ENCODE measurements at regions not wholly inside any gene's neighbourhood (a gene's known extent, or its start where the extent isn't known, plus 50 kb on each side); places are given as distances from the start of the nearest gene placed in this dataset.

DNA sequence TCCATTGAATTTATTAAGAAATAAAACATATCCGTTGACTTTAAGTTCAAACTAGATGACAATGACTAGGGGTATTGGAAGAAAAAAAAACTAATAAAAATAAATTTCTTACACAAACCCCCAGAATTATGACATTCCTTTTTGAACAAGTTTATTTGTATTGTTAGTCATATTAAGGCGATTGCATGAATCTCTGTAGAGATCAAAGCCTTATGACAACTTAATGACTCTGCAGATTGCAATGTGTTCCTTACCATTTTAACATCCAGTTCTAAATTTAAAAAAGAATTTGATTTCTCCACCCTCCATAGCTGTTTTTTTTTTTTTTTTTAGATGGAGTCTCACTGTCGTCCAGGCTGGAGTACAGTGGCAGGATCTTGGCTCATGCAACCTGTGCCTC, 189.8 kb upstream of the CEP162 start:
- Histone ChIP-seq H3K36me3 (ENCODE audit: control insufficient read depth, insufficient read depth, low read length) (no peaks in the 10 kb centered on the region), H3K4me3 (ENCODE audit: low read depth, low read length) (no peak overlapping the region), H3K27me3 (ENCODE audit: control insufficient read depth, insufficient read depth, low read length) (no peaks in the 10 kb centered on the region), H3K4me1 (ENCODE audit: control insufficient read depth, insufficient read depth, low read length) (peaks cover 2% of the 10 kb centered on the region), H3K9ac (ENCODE audit: low read length) (no peak overlapping the region), H3K27ac (ENCODE audit: low read depth, low read length) (no peak overlapping the region), H3K9me3 (ENCODE audit: control insufficient read depth, insufficient read depth, low read depth, low read length) (no peaks in the 10 kb centered on the region)

GRCh38 chr6:84416043-84416657, 188.7 kb upstream of the CEP162 start:
- Histone ChIP-seq H3K27ac (ENCODE audit: low read depth, low read length) (no peak overlapping the region), H3K9ac (ENCODE audit: low read length) (no peak overlapping the region), H3K36me3 (ENCODE audit: control insufficient read depth, insufficient read depth, low read length) (no peaks in the 10 kb centered on the region), H3K9me3 (ENCODE audit: control insufficient read depth, insufficient read depth, low read depth, low read length) (no peaks in the 10 kb centered on the region), H3K4me1 (ENCODE audit: control insufficient read depth, insufficient read depth, low read length) (peaks cover 4% of the 10 kb centered on the region; the same call in 1 of the 2 replicates), H3K27me3 (ENCODE audit: control insufficient read depth, insufficient read depth, low read length) (no peaks in the 10 kb centered on the region), H3K4me3 (ENCODE audit: low read depth, low read length) (no peak overlapping the region)

GRCh38 chr6:84415517-84415916, 188.1 kb upstream of the CEP162 start:
- no peak overlapping the region for H3K4me3 ChIP-seq (ENCODE audit: low read depth, low read length)
- H3K9ac ChIP-seq (ENCODE audit: low read length) = no peak overlapping the region
- H3K27ac ChIP-seq (ENCODE audit: low read depth, low read length) = no peak overlapping the region
- H3K4me1 ChIP-seq (ENCODE audit: control insufficient read depth, insufficient read depth, low read length) = peaks cover 6% of the 10 kb centered on the region; the same call in 1 of the 2 replicates
- H3K36me3 ChIP-seq (ENCODE audit: control insufficient read depth, insufficient read depth, low read length) = no peaks in the 10 kb centered on the region
- H3K9me3 ChIP-seq (ENCODE audit: control insufficient read depth, insufficient read depth, low read depth, low read length) = no peaks in the 10 kb centered on the region
- H3K27me3 ChIP-seq (ENCODE audit: control insufficient read depth, insufficient read depth, low read length) = no peaks in the 10 kb centered on the region

- H3K9ac ChIP-seq (ENCODE audit: low read length) = no peak overlapping the region
- no peaks in the 10 kb centered on the region for H3K9me3 ChIP-seq (ENCODE audit: control insufficient read depth, insufficient read depth, low read depth, low read length)
- no peaks in the 10 kb centered on the region for H3K36me3 ChIP-seq (ENCODE audit: control insufficient read depth, insufficient read depth, low read length)
- H3K27me3 ChIP-seq (ENCODE audit: control insufficient read depth, insufficient read depth, low read length) = no peaks in the 10 kb centered on the region
- H3K4me3 ChIP-seq (ENCODE audit: low read depth, low read length) = no peak overlapping the region
- H3K27ac ChIP-seq (ENCODE audit: low read depth, low read length) = no peak overlapping the region
- peaks cover 6% of the 10 kb centered on the region; the same call in 1 of the 2 replicates for H3K4me1 ChIP-seq (ENCODE audit: control insufficient read depth, insufficient read depth, low read length)
Measured at GRCh38 chr6:84415068-84415467, 187.6 kb upstream of the CEP162 start.

DNA sequence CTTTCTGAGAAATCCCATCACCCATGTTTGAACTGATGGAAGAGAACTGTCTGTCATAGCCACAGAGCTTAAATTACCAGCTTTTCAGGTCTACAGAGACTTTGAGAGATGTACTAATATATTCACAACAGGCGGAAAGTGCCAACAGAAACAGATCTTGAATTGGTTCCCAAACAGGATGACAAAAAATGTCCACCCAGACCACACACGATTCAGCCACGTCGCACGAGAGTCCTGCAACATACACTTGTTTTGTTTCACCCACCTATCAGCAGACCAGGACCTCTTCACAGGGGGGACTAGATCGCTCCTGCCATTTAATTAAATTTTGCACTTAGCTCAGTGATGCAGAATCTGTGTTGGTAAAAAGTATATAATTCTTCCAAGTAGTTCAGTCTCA, 187.1 kb upstream of the CEP162 start:
- H3K4me3 ChIP-seq (ENCODE audit: low read depth, low read length) = no peak overlapping the region
- no peaks in the 10 kb centered on the region for H3K9me3 ChIP-seq (ENCODE audit: control insufficient read depth, insufficient read depth, low read depth, low read length)
- H3K27me3 ChIP-seq (ENCODE audit: control insufficient read depth, insufficient read depth, low read length) = no peaks in the 10 kb centered on the region
- peaks cover 6% of the 10 kb centered on the region; the same call in 1 of the 2 replicates for H3K4me1 ChIP-seq (ENCODE audit: control insufficient read depth, insufficient read depth, low read length)
- H3K9ac ChIP-seq (ENCODE audit: low read length) = no peak overlapping the region
- H3K27ac ChIP-seq (ENCODE audit: low read depth, low read length) = no peak overlapping the region
- H3K36me3 ChIP-seq (ENCODE audit: control insufficient read depth, insufficient read depth, low read length) = no peaks in the 10 kb centered on the region

- Histone ChIP-seq H3K9ac (ENCODE audit: low read length) (no peak overlapping the region), H3K4me1 (ENCODE audit: control insufficient read depth, insufficient read depth, low read length) (peaks cover 6% of the 10 kb centered on the region; the same call in 1 of the 2 replicates), H3K27ac (ENCODE audit: low read depth, low read length) (no peak overlapping the region), H3K9me3 (ENCODE audit: control insufficient read depth, insufficient read depth, low read depth, low read length) (no peaks in the 10 kb centered on the region), H3K36me3 (ENCODE audit: control insufficient read depth, insufficient read depth, low read length) (no peaks in the 10 kb centered on the region), H3K27me3 (ENCODE audit: control insufficient read depth, insufficient read depth, low read length) (no peaks in the 10 kb centered on the region), H3K4me3 (ENCODE audit: low read depth, low read length) (no peak overlapping the region)
Measured at GRCh38 chr6:84411060-84411629, 183.7 kb upstream of the CEP162 start.

- H3K9ac ChIP-seq (ENCODE audit: low read length) = no peak overlapping the region
- H3K36me3 ChIP-seq (ENCODE audit: control insufficient read depth, insufficient read depth, low read length) = no peaks in the 10 kb centered on the region
- peaks cover 6% of the 10 kb centered on the region; the same call in 1 of the 2 replicates for H3K4me1 ChIP-seq (ENCODE audit: control insufficient read depth, insufficient read depth, low read length)
- H3K27me3 ChIP-seq (ENCODE audit: control insufficient read depth, insufficient read depth, low read length) = no peaks in the 10 kb centered on the region
- H3K27ac ChIP-seq (ENCODE audit: low read depth, low read length) = no peak overlapping the region
- H3K4me3 ChIP-seq (ENCODE audit: low read depth, low read length) = no peak overlapping the region
- no peaks in the 10 kb centered on the region for H3K9me3 ChIP-seq (ENCODE audit: control insufficient read depth, insufficient read depth, low read depth, low read length)
Measured at GRCh38 chr6:84409911-84410310, 182.5 kb upstream of the CEP162 start.

GRCh38 chr6:84408028-84408427, 180.6 kb upstream of the CEP162 start:
- H3K4me1 ChIP-seq (ENCODE audit: control insufficient read depth, insufficient read depth, low read length) = peaks cover 6% of the 10 kb centered on the region; the same call in 1 of the 2 replicates
- H3K9me3 ChIP-seq (ENCODE audit: control insufficient read depth, insufficient read depth, low read depth, low read length) = no peaks in the 10 kb centered on the region
- H3K9ac ChIP-seq (ENCODE audit: low read length) = no peak overlapping the region
- H3K27ac ChIP-seq (ENCODE audit: low read depth, low read length) = no peak overlapping the region
- H3K36me3 ChIP-seq (ENCODE audit: control insufficient read depth, insufficient read depth, low read length) = no peaks in the 10 kb centered on the region
- H3K4me3 ChIP-seq (ENCODE audit: low read depth, low read length) = no peak overlapping the region
- H3K27me3 ChIP-seq (ENCODE audit: control insufficient read depth, insufficient read depth, low read length) = no peaks in the 10 kb centered on the region

DNA sequence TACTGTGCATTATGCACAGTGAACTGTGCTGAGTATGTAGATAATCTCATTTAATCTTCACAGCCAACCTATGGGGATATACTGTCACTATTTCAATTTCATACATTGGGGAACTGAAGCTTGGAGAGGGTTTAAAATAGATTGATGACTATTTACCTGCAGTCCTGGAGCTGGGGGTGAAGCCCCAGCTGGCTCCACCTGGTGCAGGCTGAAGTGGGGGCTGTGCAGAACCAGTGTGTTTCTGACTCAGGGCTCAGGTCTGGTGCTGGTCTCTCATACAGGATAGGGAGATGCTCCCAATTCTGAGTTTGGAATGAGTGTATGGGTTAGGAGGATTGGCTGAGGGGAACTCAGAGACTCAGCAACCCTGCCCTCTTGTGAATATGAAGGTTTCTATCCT, 176.1 kb upstream of the CEP162 start:
- Histone ChIP-seq H3K36me3 (ENCODE audit: control insufficient read depth, insufficient read depth, low read length) (no peaks in the 10 kb centered on the region), H3K27ac (ENCODE audit: low read depth, low read length) (no peak overlapping the region), H3K27me3 (ENCODE audit: control insufficient read depth, insufficient read depth, low read length) (no peaks in the 10 kb centered on the region), H3K9me3 (ENCODE audit: control insufficient read depth, insufficient read depth, low read depth, low read length) (no peaks in the 10 kb centered on the region), H3K4me1 (ENCODE audit: control insufficient read depth, insufficient read depth, low read length) (no peaks in the 10 kb centered on the region), H3K4me3 (ENCODE audit: low read depth, low read length) (no peak overlapping the region), H3K9ac (ENCODE audit: low read length) (no peak overlapping the region)

GRCh38 chr6:84399003-84399402, 171.6 kb upstream of the CEP162 start:
- Histone ChIP-seq H3K27me3 (ENCODE audit: control insufficient read depth, insufficient read depth, low read length) (no peaks in the 10 kb centered on the region), H3K36me3 (ENCODE audit: control insufficient read depth, insufficient read depth, low read length) (no peaks in the 10 kb centered on the region), H3K4me3 (ENCODE audit: low read depth, low read length) (no peak overlapping the region)

DNA sequence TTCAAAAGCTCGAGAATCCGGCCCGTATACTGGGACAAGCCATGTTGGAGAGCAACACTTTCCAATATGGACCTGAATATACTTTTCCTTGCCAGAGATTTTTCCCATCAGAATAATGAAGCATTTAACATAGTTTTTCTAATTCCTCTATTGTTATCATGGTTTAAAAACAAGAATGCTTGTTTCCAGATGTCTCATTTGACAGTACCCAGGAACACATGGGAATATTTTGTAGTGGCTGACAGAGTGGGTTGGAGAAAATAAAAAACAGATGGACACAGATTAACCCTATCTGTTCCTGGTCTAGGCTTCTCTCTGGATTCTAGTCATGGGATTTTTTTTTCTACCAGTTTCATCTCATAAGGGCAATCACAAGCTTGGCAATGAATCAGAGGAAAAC, 164.8 kb upstream of the CEP162 start:
- Histone ChIP-seq H3K4me1 (ENCODE audit: control insufficient read depth, insufficient read depth, low read length) (no peaks in the 10 kb centered on the region), H3K27me3 (ENCODE audit: control insufficient read depth, insufficient read depth, low read length) (no peaks in the 10 kb centered on the region), H3K4me3 (ENCODE audit: low read depth, low read length) (no peak overlapping the region), H3K9ac (ENCODE audit: low read length) (no peak overlapping the region), H3K27ac (ENCODE audit: low read depth, low read length) (no peak overlapping the region), H3K36me3 (ENCODE audit: control insufficient read depth, insufficient read depth, low read length) (no peaks in the 10 kb centered on the region), H3K9me3 (ENCODE audit: control insufficient read depth, insufficient read depth, low read depth, low read length) (no peaks in the 10 kb centered on the region)

More at GRCh38 chr6:84399003-84399402, 171.6 kb upstream of the CEP162 start:
- no peak overlapping the region for H3K9ac ChIP-seq (ENCODE audit: low read length)
- H3K4me1 ChIP-seq (ENCODE audit: control insufficient read depth, insufficient read depth, low read length) = no peaks in the 10 kb centered on the region
- H3K9me3 ChIP-seq (ENCODE audit: control insufficient read depth, insufficient read depth, low read depth, low read length) = no peaks in the 10 kb centered on the region
- no peak overlapping the region for H3K27ac ChIP-seq (ENCODE audit: low read depth, low read length)

Data from HUES6 (cell line).